ENCODE measurements at regions not wholly inside any gene's neighbourhood (a gene's known extent, or its start where the extent isn't known, plus 50 kb on each side); places are given as distances from the start of the nearest gene placed in this dataset.

DNA sequence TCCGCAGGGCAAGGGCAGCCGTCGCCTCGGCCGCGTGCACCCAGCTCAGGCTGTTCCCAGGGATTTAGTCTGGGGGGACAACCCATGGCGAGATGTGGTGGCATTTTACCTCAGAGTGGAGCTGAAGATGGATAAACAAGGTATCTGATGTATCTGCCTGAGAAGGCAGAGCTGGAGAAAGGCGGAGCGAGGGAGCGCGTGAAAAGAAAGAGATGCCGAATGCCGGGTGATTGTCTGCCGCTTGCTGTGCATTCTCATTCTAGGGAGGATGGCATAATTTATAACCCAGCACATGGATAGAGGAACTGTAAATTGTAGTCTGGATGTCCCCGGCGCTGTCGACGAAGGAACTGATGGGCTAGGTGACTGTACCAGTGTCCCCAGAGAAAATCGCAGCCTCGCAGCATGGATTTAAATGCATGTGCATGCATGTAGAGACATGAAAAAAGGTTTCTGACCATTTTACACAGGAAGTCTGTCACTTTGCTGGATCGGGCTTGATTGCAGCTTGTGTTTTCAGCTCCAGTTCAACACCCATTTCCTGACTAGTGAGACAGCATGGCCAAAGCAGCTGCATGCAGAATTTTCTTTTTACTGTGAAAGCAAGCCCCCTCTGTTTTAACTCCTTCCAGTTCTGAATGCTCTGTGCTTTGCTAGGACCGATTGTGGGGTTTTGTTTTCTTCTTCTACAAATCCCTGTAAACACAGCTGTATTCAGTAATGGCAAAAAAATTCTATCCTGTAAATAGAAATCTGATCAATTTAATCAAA is 149.7 kb downstream of the PRL start:
- Histone ChIP-seq H3K9me3 (ENCODE audit: control insufficient read depth, insufficient read depth, low read length) (no peaks in the 10 kb centered on the region), H3K27ac (ENCODE audit: low read length) (no peak overlapping the region), H3K27me3 (ENCODE audit: control insufficient read depth, insufficient read depth, low read length) (no peaks in the 10 kb centered on the region), H3K4me1 (ENCODE audit: control insufficient read depth, insufficient read depth, low read length) (peaks cover 8% of the 10 kb centered on the region; the same call in 1 of the 2 replicates), H3K36me3 (ENCODE audit: control insufficient read depth, insufficient read depth, low read length) (no peaks in the 10 kb centered on the region), H3K4me3 (ENCODE audit: low read length) (no peak overlapping the region)
- DNase-seq (ENCODE audit: low read depth, low spot score), result no peak
- no CpG with 5 or more reads among the region's 22 CpGs for WGBS (ENCODE audit: insufficient coverage, insufficient read length)

DNA sequence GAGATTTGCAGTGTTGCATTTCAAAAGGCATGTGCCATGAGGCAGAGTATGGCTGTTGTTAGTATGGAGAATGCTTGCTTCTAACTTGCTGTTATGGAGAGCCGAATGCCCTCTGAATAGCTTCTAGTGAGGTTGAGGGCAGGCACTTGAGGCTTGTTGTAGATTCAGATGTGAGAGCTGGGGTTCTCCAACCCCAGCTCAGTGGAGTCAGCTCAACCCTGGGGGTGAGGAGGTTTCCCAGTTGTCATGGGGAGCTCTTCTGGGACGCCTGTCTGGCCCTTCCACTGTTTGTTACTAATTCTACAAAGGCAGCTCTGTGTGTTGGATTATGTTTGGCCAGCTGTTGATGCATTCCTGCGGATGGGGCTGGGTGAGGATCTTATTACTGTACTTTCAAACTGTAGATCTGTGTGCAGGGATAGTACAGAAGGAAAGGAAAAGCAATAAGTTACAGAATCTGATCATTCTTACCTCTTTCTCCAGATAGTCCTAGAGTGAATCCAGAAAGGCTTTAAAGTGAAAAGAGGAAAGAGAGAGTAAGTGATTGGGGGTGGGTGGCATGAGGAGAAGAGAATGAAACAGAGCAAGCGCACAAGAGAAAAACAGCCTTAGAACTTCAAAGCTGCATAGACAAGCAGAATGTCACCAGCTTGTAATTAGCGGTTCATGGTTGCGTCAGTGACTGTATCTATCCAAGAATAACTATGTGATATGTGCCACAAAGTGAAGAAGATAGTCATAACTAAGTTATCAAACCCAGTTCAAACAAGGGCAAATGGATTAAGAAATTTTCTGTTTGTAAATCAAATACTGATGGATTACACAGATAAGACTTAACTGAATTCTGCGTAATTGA is 148.7 kb downstream of the PRL start:
- Histone ChIP-seq H3K27ac (ENCODE audit: low read length) (no peak overlapping the region), H3K9me3 (ENCODE audit: control insufficient read depth, insufficient read depth, low read length) (no peaks in the 10 kb centered on the region), H3K4me3 (ENCODE audit: low read length) (no peak overlapping the region), H3K4me1 (ENCODE audit: control insufficient read depth, insufficient read depth, low read length) (peaks cover 8% of the 10 kb centered on the region; the same call in 1 of the 2 replicates), H3K36me3 (ENCODE audit: control insufficient read depth, insufficient read depth, low read length) (no peaks in the 10 kb centered on the region), H3K27me3 (ENCODE audit: control insufficient read depth, insufficient read depth, low read length) (no peaks in the 10 kb centered on the region)
- no peak for DNase-seq (ENCODE audit: low read depth, low spot score)
- WGBS (ENCODE audit: insufficient coverage, insufficient read length), result no CpG with 5 or more reads among the region's 7 CpGs

DNA sequence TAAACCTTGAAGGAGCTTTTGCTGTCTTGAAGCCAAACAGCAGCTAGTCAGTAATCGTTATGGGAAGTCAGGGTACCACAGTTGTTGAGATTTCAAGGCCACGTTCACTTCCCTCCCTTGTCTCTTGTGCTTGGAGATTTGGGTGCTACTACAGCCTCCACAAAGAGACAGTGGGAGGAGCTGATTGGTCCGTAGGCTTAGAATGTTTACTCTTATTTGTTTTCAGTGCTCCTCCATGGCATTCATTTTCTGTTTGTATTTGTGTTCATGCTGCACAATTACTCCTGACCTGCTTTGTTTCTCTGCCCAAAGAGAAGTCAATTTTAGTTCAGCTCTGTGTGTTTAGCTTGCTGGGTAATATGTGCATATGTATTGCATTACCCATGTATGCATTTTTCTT is 147.7 kb downstream of the PRL start:
- no CpG with 5 or more reads among the region's 3 CpGs for WGBS (ENCODE audit: insufficient coverage, insufficient read length)
- Histone ChIP-seq H3K9me3 (ENCODE audit: control insufficient read depth, insufficient read depth, low read length) (no peaks in the 10 kb centered on the region), H3K27ac (ENCODE audit: low read length) (no peak overlapping the region), H3K36me3 (ENCODE audit: control insufficient read depth, insufficient read depth, low read length) (no peaks in the 10 kb centered on the region), H3K4me1 (ENCODE audit: control insufficient read depth, insufficient read depth, low read length) (peaks cover 8% of the 10 kb centered on the region; the same call in 1 of the 2 replicates), H3K4me3 (ENCODE audit: low read length) (no peak overlapping the region), H3K27me3 (ENCODE audit: control insufficient read depth, insufficient read depth, low read length) (no peaks in the 10 kb centered on the region)
- no peak for DNase-seq (ENCODE audit: low read depth, low spot score)

DNA sequence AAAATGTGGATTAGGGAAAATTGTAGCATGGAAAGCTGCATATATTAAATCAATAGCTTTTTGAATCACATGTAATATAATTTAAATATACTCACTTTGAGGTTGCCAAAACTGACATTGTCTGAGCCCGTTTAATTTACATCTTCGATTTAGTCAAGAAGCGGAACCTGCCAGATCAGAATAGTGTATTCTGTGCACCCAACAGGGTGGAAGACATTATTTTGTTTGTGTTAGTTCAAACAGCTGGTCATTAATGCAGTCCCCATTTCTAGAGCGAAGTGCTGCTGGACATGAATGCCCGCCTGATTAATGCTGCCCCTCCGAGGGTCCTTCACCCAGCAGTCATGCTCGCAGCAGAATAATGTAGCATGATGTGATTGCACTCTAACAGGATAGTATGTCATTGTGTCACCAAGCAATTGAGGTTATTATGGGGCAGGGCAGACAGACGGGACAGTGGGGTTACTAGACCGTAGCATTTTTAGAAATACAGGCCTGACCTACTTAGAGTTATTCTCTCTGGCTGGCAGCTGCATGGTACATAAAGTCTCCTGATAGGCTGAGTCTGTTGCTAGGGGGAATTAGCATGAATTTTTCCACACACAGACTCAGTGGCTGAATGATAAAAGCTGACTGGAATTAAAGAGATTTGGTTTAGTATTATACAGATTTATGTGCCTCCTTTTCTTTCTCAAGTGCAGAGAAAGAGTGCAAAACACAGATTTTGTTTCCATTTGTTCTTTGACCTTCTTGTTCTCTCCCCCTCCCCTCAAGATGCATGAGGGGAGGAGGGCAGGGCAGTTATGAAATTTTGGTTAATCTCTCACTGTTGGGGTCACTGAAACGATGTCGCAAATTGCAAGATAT is 147.1 kb downstream of the PRL start:
- Histone ChIP-seq H3K4me1 (ENCODE audit: control insufficient read depth, insufficient read depth, low read length) (peaks cover 8% of the 10 kb centered on the region; the same call in 1 of the 2 replicates), H3K27me3 (ENCODE audit: control insufficient read depth, insufficient read depth, low read length) (no peaks in the 10 kb centered on the region), H3K4me3 (ENCODE audit: low read length) (no peak overlapping the region), H3K27ac (ENCODE audit: low read length) (no peak overlapping the region), H3K36me3 (ENCODE audit: control insufficient read depth, insufficient read depth, low read length) (no peaks in the 10 kb centered on the region; the same call in 1 of the 2 replicates), H3K9me3 (ENCODE audit: control insufficient read depth, insufficient read depth, low read length) (no peaks in the 10 kb centered on the region)
- DNase-seq (ENCODE audit: low read depth, low spot score), result no peak
- no CpG with 5 or more reads among the region's 11 CpGs for WGBS (ENCODE audit: insufficient coverage, insufficient read length)

DNA sequence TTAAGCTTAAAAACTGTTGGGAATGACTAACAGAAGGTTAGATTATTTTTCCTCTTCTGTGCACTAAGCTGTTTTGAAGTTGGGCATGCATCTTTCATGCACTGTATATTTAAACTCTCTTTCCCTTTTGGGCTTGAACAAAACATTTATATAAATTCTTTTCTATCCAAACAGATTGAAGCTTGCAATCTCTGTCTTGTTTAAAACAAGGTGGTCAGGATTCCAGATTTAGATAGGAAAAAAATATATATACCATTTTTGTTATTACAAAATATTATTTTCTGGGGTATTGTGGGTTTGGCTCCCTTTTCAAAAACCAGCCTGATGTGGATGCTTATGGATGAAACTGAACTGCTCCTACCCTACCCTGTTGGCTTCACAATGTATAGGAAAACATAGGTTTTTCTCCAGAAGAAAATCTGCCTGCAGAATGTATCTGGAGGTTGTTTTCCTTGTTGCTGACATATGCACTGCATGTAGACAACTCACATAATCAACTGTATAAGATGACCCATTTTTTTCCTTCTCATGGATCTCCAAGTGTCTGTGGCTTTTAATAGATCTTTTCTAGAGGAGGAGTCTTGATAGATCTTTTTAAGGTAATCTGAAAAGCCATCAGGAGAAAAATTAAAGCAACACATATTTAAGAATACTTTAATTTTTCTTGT is 146.3 kb downstream of the PRL start:
- Histone ChIP-seq H3K9me3 (ENCODE audit: control insufficient read depth, insufficient read depth, low read length) (no peaks in the 10 kb centered on the region), H3K4me3 (ENCODE audit: low read length) (no peak overlapping the region), H3K36me3 (ENCODE audit: control insufficient read depth, insufficient read depth, low read length) (no peaks in the 10 kb centered on the region; the same call in 1 of the 2 replicates), H3K27me3 (ENCODE audit: control insufficient read depth, insufficient read depth, low read length) (no peaks in the 10 kb centered on the region), H3K27ac (ENCODE audit: low read length) (no peak overlapping the region), H3K4me1 (ENCODE audit: control insufficient read depth, insufficient read depth, low read length) (peaks cover 8% of the 10 kb centered on the region; the same call in 1 of the 2 replicates)
- no peak for DNase-seq (ENCODE audit: low read depth, low spot score)

DNA sequence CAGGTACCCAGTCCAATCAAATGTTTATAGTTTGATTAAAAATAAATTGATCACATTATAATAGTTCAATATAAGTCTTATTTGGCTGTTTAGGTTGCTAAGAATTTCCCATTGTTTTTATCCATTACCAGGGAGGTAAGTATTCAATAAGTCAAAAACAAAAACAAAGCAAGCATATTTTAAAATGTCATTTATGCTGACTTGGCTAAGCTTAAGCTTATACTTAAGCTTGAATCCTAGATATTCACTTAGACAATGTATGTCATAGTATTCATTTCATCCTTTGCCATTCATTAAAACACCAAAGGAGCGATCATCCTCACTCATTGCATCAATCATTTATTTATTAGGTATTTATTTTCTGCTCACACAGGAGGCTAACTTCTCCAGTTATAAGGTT is 144.9 kb downstream of the PRL start:
- H3K36me3 ChIP-seq (ENCODE audit: control insufficient read depth, insufficient read depth, low read length), result no peaks in the 10 kb centered on the region; the same call in 1 of the 2 replicates
- DNase-seq (ENCODE audit: low read depth, low spot score), result no peak
- H3K4me1 ChIP-seq (ENCODE audit: control insufficient read depth, insufficient read depth, low read length), result peaks cover 8% of the 10 kb centered on the region; the same call in 1 of the 2 replicates
- no peak overlapping the region for H3K27ac ChIP-seq (ENCODE audit: low read length)
- H3K4me3 ChIP-seq (ENCODE audit: low read length), result no peak overlapping the region
- WGBS (ENCODE audit: insufficient coverage, insufficient read length), result no CpG with 5 or more reads among the region's 1 CpG
- H3K27me3 ChIP-seq (ENCODE audit: control insufficient read depth, insufficient read depth, low read length), result no peaks in the 10 kb centered on the region
- H3K9me3 ChIP-seq (ENCODE audit: control insufficient read depth, insufficient read depth, low read length), result no peaks in the 10 kb centered on the region

DNA sequence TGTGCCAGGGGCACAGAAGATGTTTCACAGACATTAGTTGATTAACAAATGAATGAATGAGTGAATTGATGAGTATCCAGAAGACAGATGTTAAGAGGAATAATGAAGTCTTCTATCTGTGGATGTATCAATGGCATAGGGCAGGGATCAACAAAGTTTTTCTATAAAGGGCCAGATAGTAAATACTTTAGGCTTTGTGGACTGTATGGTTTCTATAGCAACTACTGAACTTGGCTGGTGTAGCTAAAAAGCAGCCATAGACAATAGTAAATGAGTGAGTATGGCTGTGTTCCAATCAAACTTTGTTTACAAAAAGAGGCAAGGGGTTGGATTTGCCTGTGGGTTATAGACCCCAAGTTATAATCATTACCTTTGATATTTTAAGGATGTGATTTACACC is 144.0 kb downstream of the PRL start:
- Histone ChIP-seq H3K4me3 (ENCODE audit: low read length) (no peak overlapping the region), H3K4me1 (ENCODE audit: control insufficient read depth, insufficient read depth, low read length) (peaks cover 4% of the 10 kb centered on the region; the same call in 1 of the 2 replicates), H3K27ac (ENCODE audit: low read length) (no peak overlapping the region), H3K9me3 (ENCODE audit: control insufficient read depth, insufficient read depth, low read length) (no peaks in the 10 kb centered on the region), H3K27me3 (ENCODE audit: control insufficient read depth, insufficient read depth, low read length) (no peaks in the 10 kb centered on the region), H3K36me3 (ENCODE audit: control insufficient read depth, insufficient read depth, low read length) (no peaks in the 10 kb centered on the region; the same call in 1 of the 2 replicates)
- DNase-seq (ENCODE audit: low read depth, low spot score), result no peak

DNA sequence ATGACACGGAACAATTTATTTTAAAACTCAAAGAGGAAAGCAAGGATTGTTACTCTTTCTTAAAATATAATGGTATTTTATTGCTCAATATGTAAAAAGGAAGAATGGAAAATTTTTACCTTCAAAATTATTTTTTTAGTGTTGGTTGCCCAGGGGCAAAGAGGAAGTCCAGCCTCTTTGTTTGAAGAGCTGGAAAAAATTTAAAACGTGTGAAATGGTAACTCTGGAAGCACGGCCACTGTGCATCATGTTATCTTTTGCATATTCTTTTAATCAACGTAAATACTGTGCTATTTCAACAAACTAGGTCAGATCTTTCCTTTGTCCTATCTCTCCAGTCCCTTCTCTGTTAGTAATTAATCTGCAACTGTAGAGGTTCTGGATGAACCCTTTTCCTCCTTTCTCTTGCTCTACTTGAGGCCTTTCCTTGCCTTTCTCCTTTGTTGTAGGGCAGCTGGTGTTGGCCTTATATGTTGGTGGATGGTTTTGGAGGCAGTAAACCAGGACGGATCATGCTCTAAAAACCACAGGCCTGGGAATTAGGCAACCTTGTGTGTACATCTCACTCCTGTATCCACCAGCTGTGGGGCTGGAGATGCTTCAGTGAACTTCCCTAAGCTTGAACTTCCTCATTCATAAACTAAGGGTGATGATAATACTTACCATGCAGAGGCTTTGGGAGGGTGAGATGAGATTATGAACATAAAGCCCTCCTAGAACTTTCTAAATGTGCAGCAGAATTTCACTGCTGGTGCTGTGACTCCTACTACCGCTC is 143.3 kb downstream of the PRL start:
- Histone ChIP-seq H3K36me3 (ENCODE audit: control insufficient read depth, insufficient read depth, low read length) (no peaks in the 10 kb centered on the region; the same call in 1 of the 2 replicates), H3K27ac (ENCODE audit: low read length) (no peak overlapping the region), H3K27me3 (ENCODE audit: control insufficient read depth, insufficient read depth, low read length) (no peaks in the 10 kb centered on the region), H3K4me3 (ENCODE audit: low read length) (no peak overlapping the region), H3K4me1 (ENCODE audit: control insufficient read depth, insufficient read depth, low read length) (no peaks in the 10 kb centered on the region), H3K9me3 (ENCODE audit: control insufficient read depth, insufficient read depth, low read length) (no peaks in the 10 kb centered on the region)
- no CpG with 5 or more reads among the region's 6 CpGs for WGBS (ENCODE audit: insufficient coverage, insufficient read length)
- DNase-seq (ENCODE audit: low read depth, low spot score), result no peak

DNA sequence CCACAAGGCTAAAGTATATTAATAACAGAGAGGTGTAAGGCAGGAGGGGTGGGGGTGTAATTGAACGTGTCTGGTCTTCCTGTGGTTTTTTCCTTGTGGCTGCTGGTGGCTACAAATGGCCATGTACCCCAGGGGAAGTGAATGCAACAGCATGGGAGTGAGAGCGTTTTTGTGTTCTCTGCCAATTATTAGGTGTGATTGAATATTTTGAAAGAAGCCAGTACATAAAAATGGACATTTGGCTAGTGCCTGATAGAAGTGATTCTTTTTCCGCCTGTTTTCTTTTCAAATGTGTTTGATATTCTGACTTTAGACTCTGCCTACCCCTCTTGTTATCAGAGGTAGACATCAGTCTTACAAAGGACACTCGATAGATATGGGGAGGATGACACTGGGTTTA is 141.3 kb downstream of the PRL start:
- WGBS (ENCODE audit: insufficient coverage, insufficient read length), result no CpG with 5 or more reads among the region's 4 CpGs
- no peaks in the 10 kb centered on the region for H3K27me3 ChIP-seq (ENCODE audit: control insufficient read depth, insufficient read depth, low read length)
- DNase-seq (ENCODE audit: low read depth, low spot score), result no peak
- H3K36me3 ChIP-seq (ENCODE audit: control insufficient read depth, insufficient read depth, low read length), result no peaks in the 10 kb centered on the region; the same call in 1 of the 2 replicates
- H3K27ac ChIP-seq (ENCODE audit: low read length), result no peak overlapping the region
- no peaks in the 10 kb centered on the region for H3K9me3 ChIP-seq (ENCODE audit: control insufficient read depth, insufficient read depth, low read length)
- H3K4me3 ChIP-seq (ENCODE audit: low read length), result no peak overlapping the region
- no peaks in the 10 kb centered on the region for H3K4me1 ChIP-seq (ENCODE audit: control insufficient read depth, insufficient read depth, low read length)
